Sigmoid colon (tissue), 4 donors: ENCODE measurements at regions not wholly inside any gene's neighbourhood (a gene's known extent, or its start where the extent isn't known, plus 50 kb on each side); places are given as distances from the start of the nearest gene placed in this dataset.
A peak's percentile ranks its signal among the peaks of the same experiment; 100 is the strongest.

ENCODE experiments used
- POLR2AphosphoS5 ChIP-seq, 4 donors: sonication (generic); formaldehyde crosslinking; IDR thresholded peaks; one replicate each; pipeline ENCODE4 v1.6.1; 2017; ENCODE audit warnings: antibody characterized with exemption in 4 of 4
- TF ChIP-seq, protein P1 (sequence below), 4 experiments: fragments of 450-650 bp in 3 of 4; fragments of 200-600 bp in 1 of 4; IDR thresholded peaks; one replicate each; pipeline ENCODE4 v1.5.1; 2016 to 2019; ENCODE audit warnings: antibody characterized with exemption in 4 of 4, mild to moderate bottlenecking in 3 of 4, moderate library complexity in 2 of 4

DNA sequence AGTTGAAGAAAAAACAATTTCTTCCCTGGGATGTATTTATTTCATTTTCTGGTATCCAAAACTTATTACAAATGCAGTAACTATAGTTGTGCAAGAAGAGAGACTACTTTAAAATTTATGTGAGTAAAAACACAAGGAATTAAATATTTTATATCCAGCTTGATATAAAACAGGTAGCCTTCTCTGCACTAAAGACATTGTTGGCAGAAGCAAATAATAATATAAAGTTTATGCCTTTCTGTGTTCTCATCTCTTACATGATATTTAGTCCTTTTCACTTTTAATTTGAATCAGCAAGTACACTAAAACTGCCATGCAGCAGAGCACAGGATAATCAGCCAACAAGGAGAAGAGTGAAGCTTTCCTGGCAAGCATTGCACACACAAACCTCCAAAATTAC is 352.7 kb downstream of the ARL6IP6 start:
- TF ChIP-seq, protein P1, sequence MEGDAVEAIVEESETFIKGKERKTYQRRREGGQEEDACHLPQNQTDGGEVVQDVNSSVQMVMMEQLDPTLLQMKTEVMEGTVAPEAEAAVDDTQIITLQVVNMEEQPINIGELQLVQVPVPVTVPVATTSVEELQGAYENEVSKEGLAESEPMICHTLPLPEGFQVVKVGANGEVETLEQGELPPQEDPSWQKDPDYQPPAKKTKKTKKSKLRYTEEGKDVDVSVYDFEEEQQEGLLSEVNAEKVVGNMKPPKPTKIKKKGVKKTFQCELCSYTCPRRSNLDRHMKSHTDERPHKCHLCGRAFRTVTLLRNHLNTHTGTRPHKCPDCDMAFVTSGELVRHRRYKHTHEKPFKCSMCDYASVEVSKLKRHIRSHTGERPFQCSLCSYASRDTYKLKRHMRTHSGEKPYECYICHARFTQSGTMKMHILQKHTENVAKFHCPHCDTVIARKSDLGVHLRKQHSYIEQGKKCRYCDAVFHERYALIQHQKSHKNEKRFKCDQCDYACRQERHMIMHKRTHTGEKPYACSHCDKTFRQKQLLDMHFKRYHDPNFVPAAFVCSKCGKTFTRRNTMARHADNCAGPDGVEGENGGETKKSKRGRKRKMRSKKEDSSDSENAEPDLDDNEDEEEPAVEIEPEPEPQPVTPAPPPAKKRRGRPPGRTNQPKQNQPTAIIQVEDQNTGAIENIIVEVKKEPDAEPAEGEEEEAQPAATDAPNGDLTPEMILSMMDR (IDR thresholded peaks at IDR 0.05) = no peak
- peak; percentile 29 to 76 (median 69) for TF ChIP-seq POLR2AphosphoS5 (IDR thresholded peaks at IDR 0.05)
